ENCODE measurements at regions not wholly inside any gene's neighbourhood (a gene's known extent, or its start where the extent isn't known, plus 50 kb on each side); places are given as distances from the start of the nearest gene placed in this dataset.
"Not testable (repeated sequence)": the region's sequence is repeated elsewhere in the genome, so short reads cannot be mapped to it uniquely, and the experiment has no call there.

DNA sequence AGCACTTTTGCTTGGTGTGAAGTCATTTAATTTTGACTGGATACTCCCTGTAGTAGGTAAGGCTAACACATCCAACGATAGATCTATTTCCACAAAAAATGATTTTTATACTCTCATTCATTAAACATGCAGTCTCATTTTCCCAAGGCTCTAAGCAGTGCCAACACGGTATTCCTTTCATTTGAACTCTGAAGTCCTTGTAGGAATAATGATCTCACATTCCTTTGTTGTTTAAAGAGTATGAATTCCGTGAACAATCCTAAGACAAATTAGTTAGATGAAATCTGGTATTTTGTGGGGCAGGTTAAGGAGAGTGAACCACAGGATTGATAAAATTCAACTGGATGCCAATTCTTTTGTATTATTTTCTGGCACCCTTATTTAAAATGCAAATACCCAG is 66.6 kb downstream of the LACC1 start:
- no peak overlapping the region for H3K9ac ChIP-seq (ENCODE audit: low read length)
- peaks cover 10% of the 10 kb centered on the region for H3K9me3 ChIP-seq (ENCODE audit: control insufficient read depth, low read depth, low read length)
- no peaks in the 10 kb centered on the region for H3K27me3 ChIP-seq (ENCODE audit: control insufficient read depth, insufficient read depth, low read length)
- no peaks in the 10 kb centered on the region for H3K4me1 ChIP-seq (ENCODE audit: control insufficient read depth, low read depth, low read length)
- no peak overlapping the region for H3K27ac ChIP-seq (ENCODE audit: low read length)
- no peaks in the 10 kb centered on the region for H3K36me3 ChIP-seq (ENCODE audit: control insufficient read depth, low read depth, low read length)
- H3K4me3 ChIP-seq (ENCODE audit: low read length) = no peak overlapping the region

DNA sequence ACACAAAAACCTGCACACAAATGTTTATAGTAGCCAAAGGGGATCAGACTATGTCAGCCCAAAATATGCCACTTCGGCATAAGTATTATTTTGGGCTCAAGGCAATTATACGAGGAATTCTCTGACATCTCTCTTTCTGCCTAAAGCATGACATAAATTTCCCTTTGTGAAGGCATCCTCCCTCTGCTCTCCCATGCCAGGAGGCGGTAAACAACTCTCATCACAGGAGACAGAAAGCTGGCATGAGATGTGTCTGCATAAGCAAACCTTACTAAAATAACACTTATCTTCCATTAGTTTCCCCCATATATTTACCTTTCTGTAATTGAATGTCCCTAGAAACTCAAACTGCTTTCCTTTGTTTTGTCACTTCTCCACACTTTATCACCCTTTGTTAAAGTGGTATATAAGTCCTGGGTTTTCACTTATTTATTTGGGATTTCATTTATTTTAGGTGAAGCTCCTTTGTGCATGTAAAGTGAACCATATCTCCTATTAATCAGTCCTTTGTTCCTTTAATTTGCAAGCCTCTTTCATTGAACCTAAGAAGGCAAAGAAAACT is 68.3 kb downstream of the LACC1 start:
- H3K27me3 ChIP-seq (ENCODE audit: control insufficient read depth, insufficient read depth, low read length) = no peaks in the 10 kb centered on the region
- H3K9ac ChIP-seq (ENCODE audit: low read length) = no peak overlapping the region
- H3K27ac ChIP-seq (ENCODE audit: low read length) = no peak overlapping the region
- no peaks in the 10 kb centered on the region for H3K36me3 ChIP-seq (ENCODE audit: control insufficient read depth, low read depth, low read length)
- no peak overlapping the region for H3K4me3 ChIP-seq (ENCODE audit: low read length)
- H3K4me1 ChIP-seq (ENCODE audit: control insufficient read depth, low read depth, low read length) = no peaks in the 10 kb centered on the region
- H3K9me3 ChIP-seq (ENCODE audit: control insufficient read depth, low read depth, low read length) = peaks cover 10% of the 10 kb centered on the region

DNA sequence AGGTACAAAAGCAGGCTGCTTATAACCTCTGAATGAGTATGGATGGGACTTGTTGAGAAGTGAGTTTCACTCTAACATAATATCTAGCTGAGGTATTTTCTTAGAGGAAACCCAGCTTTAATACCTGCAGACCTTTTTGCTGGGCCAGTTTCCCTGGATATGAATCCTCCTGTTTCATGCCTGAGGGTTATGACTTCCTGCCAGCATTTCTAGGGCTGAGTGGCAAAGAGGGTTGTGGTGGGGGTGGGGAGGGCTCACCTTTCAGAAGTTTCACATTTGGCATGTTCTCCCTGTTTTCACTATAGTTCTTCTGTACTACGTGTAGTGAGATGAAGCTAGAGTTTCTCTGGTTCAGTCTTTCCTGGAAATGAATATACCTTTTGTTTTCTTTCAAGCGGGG is 73.7 kb downstream of the LACC1 start:
- H3K4me3 ChIP-seq (ENCODE audit: low read length) = no peak overlapping the region
- no peaks in the 10 kb centered on the region for H3K27me3 ChIP-seq (ENCODE audit: control insufficient read depth, insufficient read depth, low read length)
- peaks cover 4% of the 10 kb centered on the region for H3K4me1 ChIP-seq (ENCODE audit: control insufficient read depth, low read depth, low read length)
- no peaks in the 10 kb centered on the region for H3K36me3 ChIP-seq (ENCODE audit: control insufficient read depth, low read depth, low read length)
- no peak overlapping the region for H3K27ac ChIP-seq (ENCODE audit: low read length)
- no peak overlapping the region for H3K9ac ChIP-seq (ENCODE audit: low read length)
- H3K9me3 ChIP-seq (ENCODE audit: control insufficient read depth, low read depth, low read length) = peaks cover 5% of the 10 kb centered on the region

DNA sequence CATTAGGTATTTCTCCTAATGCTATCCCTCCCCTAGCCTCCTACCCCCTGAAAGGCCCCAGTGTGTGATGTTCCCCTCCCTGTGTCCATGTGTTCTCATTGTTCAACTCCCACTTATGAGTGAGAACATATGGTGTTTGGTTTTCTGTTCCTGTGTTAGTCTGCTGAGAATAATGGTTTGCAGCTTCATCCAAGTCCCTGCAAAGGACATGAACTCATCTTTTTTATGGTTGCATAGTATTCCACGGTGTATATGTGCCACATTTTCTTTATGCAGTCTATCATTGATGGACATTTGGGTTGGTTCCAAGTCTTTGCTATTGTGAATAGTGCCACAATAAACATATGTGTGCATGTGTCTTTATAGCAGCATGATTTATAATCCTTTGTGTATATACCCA is 77.3 kb downstream of the LACC1 start:
- not testable (repeated sequence) for H3K9ac ChIP-seq (ENCODE audit: low read length); H3K4me1 ChIP-seq (ENCODE audit: control insufficient read depth, low read depth, low read length); H3K27me3 ChIP-seq (ENCODE audit: control insufficient read depth, insufficient read depth, low read length); H3K4me3 ChIP-seq (ENCODE audit: low read length); H3K27ac ChIP-seq (ENCODE audit: low read length); H3K36me3 ChIP-seq (ENCODE audit: control insufficient read depth, low read depth, low read length); H3K9me3 ChIP-seq (ENCODE audit: control insufficient read depth, low read depth, low read length)

DNA sequence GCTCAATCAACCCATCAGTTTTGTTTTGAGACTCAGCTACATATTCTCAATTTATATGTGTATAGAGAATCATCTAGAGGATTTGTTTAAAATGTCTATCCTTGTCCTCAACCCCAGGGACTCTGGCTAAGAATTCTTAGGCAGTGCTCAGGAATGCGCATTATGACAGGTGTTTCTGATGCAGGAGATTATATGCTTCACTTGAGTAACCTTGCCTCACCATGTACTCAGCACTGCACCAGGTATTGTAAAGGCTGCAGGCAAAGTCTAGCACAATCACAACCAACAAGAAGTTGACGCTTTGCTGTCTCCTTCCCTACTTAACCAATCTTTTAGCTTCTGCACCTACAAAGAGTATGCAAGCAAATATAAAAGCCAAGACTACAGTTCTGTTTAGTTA is 79.6 kb downstream of the LACC1 start:
- Histone ChIP-seq H3K27me3 (ENCODE audit: control insufficient read depth, insufficient read depth, low read length) (no peaks in the 10 kb centered on the region), H3K9ac (ENCODE audit: low read length) (no peak overlapping the region), H3K27ac (ENCODE audit: low read length) (no peak overlapping the region), H3K36me3 (ENCODE audit: control insufficient read depth, low read depth, low read length) (no peaks in the 10 kb centered on the region), H3K4me1 (ENCODE audit: control insufficient read depth, low read depth, low read length) (peaks cover 3% of the 10 kb centered on the region), H3K4me3 (ENCODE audit: low read length) (no peak overlapping the region), H3K9me3 (ENCODE audit: control insufficient read depth, low read depth, low read length) (no peaks in the 10 kb centered on the region)

DNA sequence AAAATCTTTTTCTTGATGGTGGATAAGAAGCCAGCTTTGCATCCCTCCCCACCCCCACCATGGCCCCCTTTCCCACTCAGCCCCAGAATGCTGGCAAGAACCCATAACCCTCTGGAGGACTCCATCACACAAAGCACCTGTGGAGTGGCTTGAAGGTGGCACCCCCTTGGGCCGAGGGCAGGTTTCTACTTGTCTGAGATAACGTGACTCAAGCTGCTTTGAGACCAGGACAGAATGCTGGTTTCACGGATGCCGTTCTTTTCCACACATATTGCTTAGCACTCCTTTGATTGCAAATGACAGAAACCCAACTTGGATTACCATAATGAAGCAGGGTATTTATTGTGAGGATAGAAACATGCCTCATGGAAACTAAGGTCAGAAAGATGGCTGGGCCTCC is 82.2 kb downstream of the LACC1 start:
- H3K9me3 ChIP-seq (ENCODE audit: control insufficient read depth, low read depth, low read length) = no peaks in the 10 kb centered on the region
- H3K4me3 ChIP-seq (ENCODE audit: low read length) = no peak overlapping the region
- no peaks in the 10 kb centered on the region for H3K27me3 ChIP-seq (ENCODE audit: control insufficient read depth, insufficient read depth, low read length)
- H3K4me1 ChIP-seq (ENCODE audit: control insufficient read depth, low read depth, low read length) = peaks cover 7% of the 10 kb centered on the region
- no peak overlapping the region for H3K27ac ChIP-seq (ENCODE audit: low read length)
- H3K9ac ChIP-seq (ENCODE audit: low read length) = no peak overlapping the region
- H3K36me3 ChIP-seq (ENCODE audit: control insufficient read depth, low read depth, low read length) = no peaks in the 10 kb centered on the region

DNA sequence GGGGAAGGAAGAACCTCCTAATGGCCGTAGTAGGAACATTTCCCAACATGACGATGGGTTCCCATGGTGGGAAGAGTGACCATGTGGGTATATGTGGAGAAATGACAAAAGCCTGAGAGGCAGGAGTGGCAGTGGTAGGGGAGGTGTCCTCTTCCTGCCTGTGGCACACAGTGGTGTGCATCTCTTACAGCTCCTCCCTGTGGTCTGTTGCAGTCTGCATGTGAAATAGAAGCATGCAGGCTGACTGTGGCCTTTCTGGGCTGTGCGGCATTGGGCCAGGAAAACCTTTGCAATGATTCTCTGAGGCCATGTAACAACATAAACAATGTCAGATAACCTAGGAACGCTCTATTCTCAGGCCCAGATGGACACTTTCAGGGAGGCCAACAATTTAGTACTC is 84.0 kb downstream of the LACC1 start:
- Histone ChIP-seq H3K9me3 (ENCODE audit: control insufficient read depth, low read depth, low read length) (no peaks in the 10 kb centered on the region), H3K27me3 (ENCODE audit: control insufficient read depth, insufficient read depth, low read length) (no peaks in the 10 kb centered on the region), H3K4me3 (ENCODE audit: low read length) (no peak overlapping the region), H3K27ac (ENCODE audit: low read length) (no peak overlapping the region), H3K36me3 (ENCODE audit: control insufficient read depth, low read depth, low read length) (no peaks in the 10 kb centered on the region), H3K9ac (ENCODE audit: low read length) (no peak overlapping the region), H3K4me1 (ENCODE audit: control insufficient read depth, low read depth, low read length) (peaks cover 7% of the 10 kb centered on the region)

DNA sequence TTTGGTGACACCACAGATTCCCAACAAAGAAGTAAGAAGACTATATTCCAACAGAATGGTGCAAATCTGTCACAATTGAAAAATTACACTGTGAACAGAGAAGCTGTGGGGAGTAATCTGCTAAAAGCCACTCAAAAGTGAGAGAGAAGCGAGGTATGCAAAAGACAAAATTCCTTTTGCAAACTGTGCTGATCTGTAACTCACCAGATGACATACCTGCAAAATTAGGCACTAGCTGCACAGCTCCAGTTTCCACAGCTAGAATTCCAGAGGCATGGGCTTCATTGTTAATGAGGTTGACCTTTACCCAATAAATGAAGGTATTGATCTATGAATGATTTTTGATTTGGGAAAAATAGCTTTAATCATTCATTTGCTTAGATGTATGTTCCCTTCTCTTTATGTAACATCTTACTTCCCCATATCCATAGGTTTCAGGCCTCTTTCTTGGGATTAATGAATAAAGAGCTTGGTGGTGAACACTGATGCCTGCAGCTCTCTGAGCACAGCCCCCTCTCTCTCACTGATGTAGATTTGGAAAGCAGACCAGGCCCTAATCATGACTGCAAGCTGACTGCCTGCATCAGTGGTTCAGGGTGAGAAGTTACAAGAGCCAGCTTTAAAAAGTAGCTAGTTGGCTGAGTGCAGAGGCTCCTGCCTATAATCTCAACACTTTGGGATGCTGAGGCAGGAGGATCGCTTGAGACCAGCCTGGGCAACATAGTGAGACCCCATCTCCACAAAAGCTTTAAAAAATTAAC is 85.2 kb downstream of the LACC1 start:
- no peak overlapping the region for H3K4me3 ChIP-seq (ENCODE audit: low read length)
- H3K27ac ChIP-seq (ENCODE audit: low read length) = no peak overlapping the region
- H3K9ac ChIP-seq (ENCODE audit: low read length) = no peak overlapping the region
- no peaks in the 10 kb centered on the region for H3K9me3 ChIP-seq (ENCODE audit: control insufficient read depth, low read depth, low read length)
- H3K27me3 ChIP-seq (ENCODE audit: control insufficient read depth, insufficient read depth, low read length) = no peaks in the 10 kb centered on the region
- peaks cover 4% of the 10 kb centered on the region for H3K4me1 ChIP-seq (ENCODE audit: control insufficient read depth, low read depth, low read length)
- H3K36me3 ChIP-seq (ENCODE audit: control insufficient read depth, low read depth, low read length) = no peaks in the 10 kb centered on the region

DNA sequence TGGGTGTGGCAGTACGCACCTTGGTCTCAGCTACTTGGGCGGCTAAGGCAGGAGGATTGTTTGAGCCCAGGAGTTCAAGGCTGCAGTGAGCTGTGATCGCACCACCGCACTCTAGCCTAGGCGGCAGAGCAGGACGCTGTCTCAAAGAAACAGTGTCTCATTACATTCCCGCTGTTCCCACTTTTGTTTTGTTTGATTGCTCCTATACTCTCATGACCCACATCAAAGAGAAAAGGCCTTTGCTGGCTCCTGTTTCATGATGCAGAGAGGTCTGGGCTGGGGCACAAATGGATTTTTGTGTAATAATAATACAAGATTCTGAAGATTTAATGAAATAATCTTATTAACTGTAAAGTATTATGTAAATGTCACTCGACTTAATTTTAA is 85.7 kb downstream of the LACC1 start:
- Histone ChIP-seq H3K4me1 (ENCODE audit: control insufficient read depth, low read depth, low read length) (peaks cover 4% of the 10 kb centered on the region), H3K36me3 (ENCODE audit: control insufficient read depth, low read depth, low read length) (no peaks in the 10 kb centered on the region), H3K27ac (ENCODE audit: low read length) (no peak overlapping the region), H3K4me3 (ENCODE audit: low read length) (no peak overlapping the region), H3K27me3 (ENCODE audit: control insufficient read depth, insufficient read depth, low read length) (no peaks in the 10 kb centered on the region), H3K9ac (ENCODE audit: low read length) (no peak overlapping the region), H3K9me3 (ENCODE audit: control insufficient read depth, low read depth, low read length) (no peaks in the 10 kb centered on the region)

DNA sequence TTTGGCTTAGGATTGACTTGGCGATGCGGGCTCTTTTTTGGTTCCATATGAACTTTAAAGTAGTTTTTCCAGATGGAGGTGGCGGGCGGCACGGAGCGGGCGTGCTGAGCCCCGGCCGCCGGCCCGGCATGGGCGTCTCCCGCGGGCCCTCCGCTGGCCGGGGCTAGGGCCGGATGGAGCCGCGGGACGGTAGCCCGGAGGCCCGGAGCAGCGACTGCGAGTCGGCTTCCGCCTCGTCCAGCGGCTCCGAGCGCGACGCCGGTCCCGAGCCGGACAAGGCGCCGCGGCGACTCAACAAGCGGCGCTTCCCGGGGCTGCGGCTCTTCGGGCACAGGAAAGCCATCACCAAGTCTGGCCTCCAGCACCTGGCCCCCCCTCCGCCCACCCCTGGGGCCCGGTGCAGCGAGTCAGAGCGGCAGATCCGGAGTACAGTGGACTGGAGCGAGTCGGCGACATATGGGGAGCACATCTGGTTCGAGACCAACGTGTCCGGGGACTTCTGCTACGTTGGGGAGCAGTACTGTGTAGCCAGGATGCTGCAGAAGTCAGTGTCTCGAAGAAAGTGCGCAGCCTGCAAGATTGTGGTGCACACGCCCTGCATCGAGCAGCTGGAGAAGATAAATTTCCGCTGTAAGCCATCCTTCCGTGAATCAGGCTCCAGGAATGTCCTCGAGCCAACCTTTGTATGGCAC is 88.7 kb downstream of the LACC1 start:
- H3K4me1 ChIP-seq (ENCODE audit: control insufficient read depth, low read depth, low read length); H3K9ac ChIP-seq (ENCODE audit: low read length); H3K4me3 ChIP-seq (ENCODE audit: low read length); H3K36me3 ChIP-seq (ENCODE audit: control insufficient read depth, low read depth, low read length); H3K27me3 ChIP-seq (ENCODE audit: control insufficient read depth, insufficient read depth, low read length); H3K9me3 ChIP-seq (ENCODE audit: control insufficient read depth, low read depth, low read length); H3K27ac ChIP-seq (ENCODE audit: low read length): not testable (repeated sequence)

DNA sequence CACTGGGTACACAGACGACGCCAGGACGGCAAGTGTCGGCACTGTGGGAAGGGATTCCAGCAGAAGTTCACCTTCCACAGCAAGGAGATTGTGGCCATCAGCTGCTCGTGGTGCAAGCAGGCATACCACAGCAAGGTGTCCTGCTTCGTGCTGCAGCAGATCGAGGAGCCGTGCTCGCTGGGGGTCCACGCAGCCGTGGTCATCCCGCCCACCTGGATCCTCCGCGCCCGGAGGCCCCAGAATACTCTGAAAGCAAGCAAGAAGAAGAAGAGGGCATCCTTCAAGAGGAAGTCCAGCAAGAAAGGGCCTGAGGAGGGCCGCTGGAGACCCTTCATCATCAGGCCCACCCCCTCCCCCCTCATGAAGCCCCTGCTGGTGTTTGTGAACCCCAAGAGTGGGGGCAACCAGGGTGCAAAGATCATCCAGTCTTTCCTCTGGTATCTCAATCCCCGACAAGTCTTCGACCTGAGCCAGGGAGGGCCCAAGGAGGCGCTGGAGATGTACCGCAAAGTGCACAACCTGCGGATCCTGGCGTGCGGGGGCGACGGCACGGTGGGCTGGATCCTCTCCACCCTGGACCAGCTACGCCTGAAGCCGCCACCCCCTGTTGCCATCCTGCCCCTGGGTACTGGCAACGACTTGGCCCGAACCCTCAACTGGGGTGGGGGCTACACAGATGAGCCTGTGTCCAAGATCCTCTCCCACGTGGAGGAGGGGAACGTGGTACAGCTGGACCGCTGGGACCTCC is 89.4 kb downstream of the LACC1 start:
- H3K4me1 ChIP-seq (ENCODE audit: control insufficient read depth, low read depth, low read length); H3K4me3 ChIP-seq (ENCODE audit: low read length); H3K9me3 ChIP-seq (ENCODE audit: control insufficient read depth, low read depth, low read length); H3K27me3 ChIP-seq (ENCODE audit: control insufficient read depth, insufficient read depth, low read length); H3K27ac ChIP-seq (ENCODE audit: low read length); H3K9ac ChIP-seq (ENCODE audit: low read length); H3K36me3 ChIP-seq (ENCODE audit: control insufficient read depth, low read depth, low read length): not testable (repeated sequence)
